Activated CD4-positive, alpha-beta T cell treated with anti-CD3 and anti-CD28 coated beads for 36 hours (primary cell): ENCODE measurements at regions not wholly inside any gene's neighbourhood (a gene's known extent, or its start where the extent isn't known, plus 50 kb on each side); places are given as distances from the start of the nearest gene placed in this dataset.
"Not testable (repeated sequence)": the region's sequence is repeated elsewhere in the genome, so short reads cannot be mapped to it uniquely, and the experiment has no call there.

ENCODE experiments used
- ATAC-seq: fragments of 200-7000 bp; cut with Tn5 transposase; one replicate; pipeline ENCODE4 v1.10.0; 2021; ENCODE audit warnings: mild to moderate bottlenecking, moderate library complexity
- CTCF ChIA-PET: fragments of 350-600 bp; sonication (Branson Sonifier 250); formaldehyde crosslinking; loops from one replicate; lab custom pipeline; 2021; ENCODE audit warnings: antibody characterized with exemption; lab: Charles Lee
- POLR2A ChIA-PET: fragments of 350-600 bp; sonication (Branson Sonifier 250); formaldehyde crosslinking; loops from one replicate; lab custom pipeline; 2021; ENCODE audit warnings: antibody characterized with exemption, inconsistent platforms; lab: Charles Lee
- DNase-seq: peaks from one replicate; pipeline ENCODE4 v3.0.0-alpha.2; 2020
- H3K27ac Mint-ChIP-seq: one replicate; pipeline ENCODE4 v1.8.0; 2021; ENCODE audit warnings: mixed read lengths
- H3K27me3 Mint-ChIP-seq: one replicate; pipeline ENCODE4 v1.8.0; 2021; ENCODE audit warnings: mixed read lengths
- H3K36me3 Mint-ChIP-seq: one replicate; pipeline ENCODE4 v1.8.0; 2021; ENCODE audit warnings: low read depth, mixed read lengths
- H3K4me1 Mint-ChIP-seq: one replicate; pipeline ENCODE4 v1.8.0; 2021; ENCODE audit warnings: mixed read lengths
- H3K4me3 Mint-ChIP-seq: one replicate; pipeline ENCODE4 v1.8.0; 2021; ENCODE audit warnings: mild to moderate bottlenecking, moderate library complexity, mixed read lengths
- H3K9me3 Mint-ChIP-seq: one replicate; pipeline ENCODE4 v1.8.0; 2021; ENCODE audit warnings: low read depth, mixed read lengths
- intact Hi-C, 2 experiments: fragments of 100-400 bp; cut with DNase I in 1 of 2; cut with micrococcal nuclease in 1 of 2; formaldehyde crosslinking; loops; one replicate each; pipeline versions ENCODE4 v1.14.2 to v1.15.1; 2022 to 2024; cut with DNase I, micrococcal nuclease

DNA sequence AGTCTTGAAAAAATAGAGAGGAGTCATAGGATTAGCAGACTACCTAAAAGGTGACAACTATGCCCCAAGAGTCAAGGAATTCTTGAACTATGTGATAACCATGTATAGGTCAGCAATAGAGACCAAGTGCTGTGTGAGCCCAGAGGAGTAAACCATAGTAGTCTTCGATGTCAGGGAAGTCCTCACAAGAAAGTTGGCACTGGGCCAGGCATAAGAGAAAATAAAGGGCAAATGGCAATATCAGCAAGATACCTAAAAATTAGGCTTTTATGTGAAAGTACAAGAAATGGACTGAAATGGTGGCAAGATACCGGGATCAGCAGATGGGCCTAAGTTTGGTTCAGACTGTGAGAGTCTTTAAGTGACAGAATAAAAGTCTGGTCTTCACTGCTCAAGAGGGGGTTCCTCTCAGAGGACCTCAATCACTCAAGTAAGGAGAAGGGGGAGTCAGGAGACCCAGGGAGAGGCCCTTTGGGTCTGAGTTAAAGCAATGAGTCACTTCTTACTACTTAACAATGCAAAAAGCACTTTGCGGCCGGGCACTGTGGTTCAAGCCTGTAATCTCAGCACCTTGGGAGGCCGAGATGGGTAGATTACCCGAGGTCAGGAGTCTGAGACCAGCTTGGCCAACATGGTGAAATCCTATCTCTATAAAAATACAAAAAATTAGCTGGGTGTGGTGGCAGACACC lies 95.0 kb downstream of the TEX35 start:
- no peaks in the 10 kb centered on the region for H3K9me3 Mint-ChIP-seq
- no peaks in the 10 kb centered on the region for H3K4me1 Mint-ChIP-seq
- no peaks in the 10 kb centered on the region for H3K27me3 Mint-ChIP-seq
- H3K4me3 Mint-ChIP-seq: no peak overlapping the region
- intact Hi-C loops: no loop called here
- no peaks in the 10 kb centered on the region for H3K36me3 Mint-ChIP-seq
- CTCF ChIA-PET: interaction anchor here (0.8 kb wide), 1 partner anchor 148 kb away, joined by 3 read pairs; no protein-coding TSS in a partner anchor
- no peak for ATAC-seq
- no peak for DNase-seq
- H3K27ac Mint-ChIP-seq: no peak overlapping the region
- POLR2A ChIA-PET: no interaction called here

DNA sequence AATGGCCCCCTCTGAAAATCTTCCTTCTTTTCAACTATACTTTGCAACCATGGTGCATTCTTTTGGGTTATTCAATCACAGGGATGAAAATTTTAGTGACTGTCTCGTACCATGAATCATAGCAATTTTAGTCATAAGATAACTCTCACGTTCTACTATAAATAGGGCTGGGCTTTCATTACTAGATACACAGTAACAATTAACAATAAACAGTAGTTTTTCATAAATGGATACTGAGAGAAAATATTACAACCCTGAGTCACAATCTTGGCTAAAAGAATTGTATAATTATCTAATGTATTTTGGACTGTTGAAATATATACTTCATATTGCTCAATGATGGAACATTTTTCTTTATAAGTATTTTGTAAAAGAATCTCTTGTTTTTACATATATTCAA lies 96.1 kb downstream of the TEX35 start:
- intact Hi-C loops: no loop called here
- ChIA-PET POLR2A (no interaction called here), CTCF (no interaction called here)
- no peak overlapping the region for H3K27ac Mint-ChIP-seq
- no peak for DNase-seq
- H3K9me3 Mint-ChIP-seq: no peaks in the 10 kb centered on the region
- H3K36me3 Mint-ChIP-seq: no peaks in the 10 kb centered on the region
- no peak for ATAC-seq
- H3K4me1 Mint-ChIP-seq: no peaks in the 10 kb centered on the region
- no peak overlapping the region for H3K4me3 Mint-ChIP-seq
- H3K27me3 Mint-ChIP-seq: no peaks in the 10 kb centered on the region

DNA sequence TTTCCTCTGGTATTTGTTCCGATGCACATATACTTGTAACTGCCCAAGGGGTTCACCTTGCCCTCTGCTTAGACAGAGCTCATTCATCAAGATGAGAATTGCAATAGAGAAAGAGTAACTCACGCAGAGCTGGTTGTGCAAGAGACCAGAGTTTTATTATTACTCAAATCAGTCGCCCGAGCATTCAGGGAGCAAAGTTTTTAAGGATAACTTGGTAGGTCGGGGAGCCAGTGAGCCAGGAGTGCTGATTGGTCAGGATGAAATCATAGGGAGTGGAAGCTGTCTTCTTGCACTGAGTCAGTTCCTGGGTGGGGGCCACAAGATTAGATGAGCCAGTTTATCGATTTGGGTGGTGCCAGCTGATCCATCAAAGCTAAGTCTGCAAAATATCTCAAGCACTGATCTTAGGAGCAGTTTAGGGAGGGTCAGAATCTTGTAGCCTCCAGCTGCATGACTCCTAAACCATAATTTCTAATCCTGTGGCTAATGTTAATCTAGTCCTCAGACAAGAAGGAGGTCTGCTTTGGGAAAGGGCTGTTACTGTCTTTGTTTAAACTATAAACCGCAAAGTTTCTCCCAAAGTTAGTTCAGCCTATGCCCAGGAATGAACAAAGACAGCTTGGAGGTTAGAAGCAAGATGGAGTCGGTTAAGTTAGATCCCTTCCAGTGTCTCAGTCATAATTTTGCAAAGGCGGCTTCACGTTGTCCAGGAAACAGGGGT lies 97.9 kb downstream of the TEX35 start:
- DNase-seq, H3K27me3 Mint-ChIP-seq, H3K36me3 Mint-ChIP-seq, H3K4me3 Mint-ChIP-seq, H3K27ac Mint-ChIP-seq, H3K9me3 Mint-ChIP-seq, H3K4me1 Mint-ChIP-seq, POLR2A ChIA-PET, intact Hi-C loops, ATAC-seq: not testable (repeated sequence)
- CTCF ChIA-PET: interaction anchor here (0.8 kb wide), 1 partner anchor 141 kb away, joined by 3 read pairs; no protein-coding TSS in a partner anchor

DNA sequence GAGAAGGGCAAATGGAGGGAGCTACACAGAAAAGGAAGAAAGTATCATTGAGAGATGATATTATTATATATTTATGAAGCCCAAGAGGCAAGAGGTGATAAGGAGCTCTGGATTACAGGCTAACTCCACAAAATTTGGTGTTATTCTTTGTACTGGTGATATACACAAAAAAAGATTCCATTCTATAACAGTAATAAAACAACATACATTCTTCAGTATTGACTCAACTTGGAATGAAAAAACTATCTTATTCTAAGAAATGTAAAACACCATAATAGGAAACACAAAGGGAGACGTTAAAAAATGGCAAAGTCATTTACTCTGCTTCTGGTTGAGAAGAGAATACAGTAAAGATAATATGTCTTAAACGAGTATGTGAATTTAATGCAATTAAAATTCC lies 99.4 kb downstream of the TEX35 start:
- Mint-ChIP-seq H3K4me3 (no peak overlapping the region), H3K27me3 (no peaks in the 10 kb centered on the region)
- CTCF ChIA-PET: interaction anchor here (0.6 kb wide), 1 partner anchor 9 kb away, joined by 3 read pairs; no protein-coding TSS in a partner anchor

DNA sequence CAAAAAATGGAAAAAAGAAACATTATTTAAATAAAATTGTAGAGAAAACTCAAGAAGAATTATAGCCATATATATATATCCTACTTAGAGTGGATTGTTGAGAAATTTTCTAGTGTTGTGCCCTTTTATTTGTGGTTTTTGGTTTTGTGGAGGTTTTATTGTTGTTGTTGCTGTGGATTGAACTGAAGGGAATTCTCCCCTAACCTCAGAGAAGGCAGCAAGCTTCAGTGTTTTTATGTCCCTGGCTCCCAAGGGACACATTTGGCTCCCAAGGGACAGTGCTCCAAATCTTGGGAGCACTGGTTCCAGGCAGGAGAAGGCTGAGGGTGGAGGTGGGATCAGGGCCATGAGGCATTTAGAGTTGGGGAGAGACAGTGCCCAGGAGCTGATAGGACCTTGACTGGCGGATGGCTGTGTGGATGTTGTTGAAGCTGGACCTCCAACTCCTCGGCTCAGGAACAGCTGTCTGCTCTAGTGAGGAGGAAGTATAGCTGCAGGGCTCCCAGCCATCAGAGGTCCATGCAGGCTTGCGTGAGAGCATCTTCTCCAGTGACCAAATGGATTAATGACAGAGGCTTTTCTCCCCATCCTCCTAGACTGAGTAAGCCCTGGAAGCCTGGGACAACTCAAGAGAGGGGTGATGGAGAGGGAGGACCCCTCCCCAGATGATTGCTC lies 100.5 kb downstream of the TEX35 start:
- intact Hi-C loops: no loop called here
- Mint-ChIP-seq H3K27me3 (no peaks in the 10 kb centered on the region), H3K36me3 (no peaks in the 10 kb centered on the region), H3K9me3 (no peaks in the 10 kb centered on the region), H3K27ac (no peak overlapping the region), H3K4me3 (no peak overlapping the region), H3K4me1 (no peaks in the 10 kb centered on the region)
- ChIA-PET POLR2A (no interaction called here), CTCF (no interaction called here)
- ATAC-seq (no peak), DNase-seq (no peak)

More for the DNA sequence above, 99.4 kb downstream of the TEX35 start:
- no peak for ATAC-seq
- Mint-ChIP-seq H3K36me3 (no peaks in the 10 kb centered on the region), H3K27ac (no peak overlapping the region), H3K4me1 (no peaks in the 10 kb centered on the region), H3K9me3 (no peaks in the 10 kb centered on the region)
- no peak for DNase-seq
- intact Hi-C loops: no loop called here
- POLR2A ChIA-PET: no interaction called here

DNA sequence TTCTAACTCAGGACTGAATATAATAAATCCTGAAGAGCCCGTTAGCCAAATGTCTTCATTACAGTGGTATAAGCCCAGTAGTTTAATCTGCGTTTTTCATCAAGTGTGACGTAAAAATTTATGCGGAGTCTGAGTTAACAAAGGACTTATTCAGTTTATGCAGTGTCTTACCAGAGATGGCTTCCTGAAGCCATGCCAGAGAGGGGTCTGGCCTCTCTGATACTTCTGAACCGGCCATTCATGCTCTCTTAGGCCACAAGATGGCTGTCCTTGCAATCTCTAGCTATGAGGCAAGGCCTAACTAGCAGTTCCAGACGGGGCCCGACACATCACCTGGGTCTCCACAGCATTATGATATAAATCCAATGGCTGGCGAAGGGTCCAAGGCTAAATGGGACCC lies 101.4 kb downstream of the TEX35 start:
- Mint-ChIP-seq H3K27me3 (no peaks in the 10 kb centered on the region), H3K27ac (no peak overlapping the region), H3K4me3 (no peak overlapping the region), H3K9me3 (no peaks in the 10 kb centered on the region), H3K36me3 (no peaks in the 10 kb centered on the region), H3K4me1 (no peaks in the 10 kb centered on the region)
- ATAC-seq (no peak), DNase-seq (no peak)
- POLR2A ChIA-PET: no interaction called here
- CTCF ChIA-PET: interaction anchor here (0.6 to 0.9 kb wide), 2 partner anchors 71 to 72 kb away, joined by 3 to 4 read pairs; no protein-coding TSS in a partner anchor
- intact Hi-C loops: no loop called here

DNA sequence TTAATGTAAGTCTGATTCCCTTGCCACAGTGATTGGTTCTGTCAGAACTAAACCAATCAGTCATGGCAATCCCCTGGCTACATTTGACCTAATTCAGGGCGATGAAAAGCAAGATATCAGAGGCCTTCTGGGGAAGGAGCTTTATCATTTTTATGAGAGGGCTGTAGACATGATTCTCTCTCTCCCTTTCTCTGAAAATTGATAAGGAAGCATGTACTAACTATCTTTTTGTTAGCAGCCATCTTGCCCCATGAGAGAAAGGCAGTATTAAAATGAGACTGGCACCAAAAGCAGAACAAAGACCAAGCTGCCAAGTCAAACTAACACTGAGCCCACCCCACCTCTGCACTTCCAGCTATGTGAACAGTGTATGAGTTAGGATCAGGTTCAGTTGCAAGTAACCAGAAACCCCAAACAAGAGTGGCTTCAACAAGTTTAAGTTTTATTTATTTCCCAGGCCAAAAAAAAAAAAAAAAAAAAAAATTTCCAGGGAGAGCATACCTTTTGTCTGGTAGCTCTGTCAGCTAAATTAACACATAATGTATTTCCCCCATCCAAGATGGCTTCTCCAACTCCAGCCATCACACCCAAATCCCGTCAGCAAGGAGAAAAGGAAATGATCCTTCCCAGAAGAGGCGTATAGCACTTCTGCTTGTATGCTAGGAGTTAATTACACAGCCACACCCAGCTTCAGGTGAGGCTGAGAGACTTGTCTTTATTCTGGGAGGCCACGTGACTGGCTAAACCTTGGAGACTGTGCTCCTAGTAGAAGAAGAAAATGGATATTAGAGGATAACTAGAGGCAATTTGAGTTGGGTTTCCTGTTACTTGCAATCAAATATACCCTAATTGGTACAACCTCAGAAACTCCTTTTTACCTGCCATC lies 105.8 kb upstream of the RALGPS2 start:
- POLR2A ChIA-PET: no interaction called here
- Mint-ChIP-seq H3K27ac (no peak overlapping the region), H3K9me3 (no peaks in the 10 kb centered on the region), H3K36me3 (no peaks in the 10 kb centered on the region), H3K4me3 (no peak overlapping the region), H3K4me1 (no peaks in the 10 kb centered on the region), H3K27me3 (no peaks in the 10 kb centered on the region)
- DNase-seq: no peak
- CTCF ChIA-PET: no interaction called here
- no peak for ATAC-seq
- intact Hi-C loops: no loop called here

DNA sequence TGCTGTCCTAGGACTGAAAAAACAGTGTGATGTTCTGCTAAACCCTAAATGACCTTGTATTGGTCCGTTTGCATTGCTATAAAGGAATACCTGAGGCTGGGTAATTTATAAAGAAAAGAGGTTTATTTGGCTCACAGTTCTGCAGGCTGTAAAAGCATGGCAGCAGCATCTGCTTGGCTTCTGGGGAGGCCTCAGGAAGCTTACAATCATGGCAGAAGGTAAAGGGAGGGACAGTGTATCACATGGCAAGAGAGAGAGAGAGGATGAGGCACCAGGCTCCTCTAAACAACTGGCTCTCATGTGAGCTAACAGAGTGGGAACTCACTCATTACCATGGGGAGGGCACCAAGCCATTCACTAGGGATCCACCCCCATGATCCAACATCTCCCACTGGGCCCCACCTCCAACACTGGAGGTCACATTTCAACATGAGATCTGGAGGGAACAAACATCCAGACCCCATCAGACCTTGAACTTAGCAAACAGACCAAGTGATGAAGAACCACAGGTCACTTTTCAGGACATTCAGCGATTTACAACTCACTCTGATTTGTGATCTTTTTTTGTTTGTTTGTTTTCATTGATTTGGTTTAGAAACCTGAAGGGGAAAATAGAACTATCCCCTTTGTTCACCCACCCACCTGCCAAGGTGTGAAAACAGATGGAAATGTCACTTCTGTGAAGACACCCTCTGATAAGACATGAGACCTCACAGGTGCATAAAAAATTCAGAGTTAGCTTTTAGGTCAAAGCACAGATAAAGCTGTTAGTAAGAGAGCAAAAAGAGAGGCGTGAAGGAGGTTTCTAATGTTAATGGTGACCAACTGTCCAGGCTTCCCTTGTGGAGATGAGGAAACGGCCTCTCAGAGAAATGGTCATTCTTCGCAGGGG lies 104.2 kb upstream of the RALGPS2 start:
- H3K36me3 Mint-ChIP-seq: no peaks in the 10 kb centered on the region
- ChIA-PET CTCF (no interaction called here), POLR2A (no interaction called here)
- H3K27me3 Mint-ChIP-seq: no peaks in the 10 kb centered on the region
- H3K9me3 Mint-ChIP-seq: no peaks in the 10 kb centered on the region
- ATAC-seq (no peak), DNase-seq (no peak)
- no peak overlapping the region for H3K4me3 Mint-ChIP-seq
- intact Hi-C loops: no loop called here
- H3K4me1 Mint-ChIP-seq: no peaks in the 10 kb centered on the region
- H3K27ac Mint-ChIP-seq: no peak overlapping the region

DNA sequence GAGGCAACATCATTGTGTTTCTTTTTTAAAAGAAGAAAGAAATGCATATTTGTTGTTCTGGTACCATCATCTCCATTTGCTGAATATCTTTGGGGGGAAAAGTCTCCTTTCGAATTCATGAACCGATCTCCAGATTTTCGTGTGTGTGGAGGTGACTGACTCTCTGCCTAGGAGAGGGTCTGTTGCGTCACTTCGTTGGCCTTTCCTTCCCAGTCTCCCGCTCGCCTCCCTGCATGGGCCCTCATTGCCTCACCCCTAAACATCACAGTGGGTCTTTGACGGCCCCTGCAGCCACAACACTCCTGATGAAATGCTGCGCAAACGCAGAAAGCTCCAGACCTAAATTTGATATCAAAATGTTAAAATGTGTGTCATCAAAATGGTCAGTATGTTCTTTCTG lies 103.2 kb upstream of the RALGPS2 start:
- Mint-ChIP-seq H3K36me3 (no peaks in the 10 kb centered on the region), H3K27ac (no peak overlapping the region), H3K4me1 (no peaks in the 10 kb centered on the region), H3K27me3 (peaks cover 3% of the 10 kb centered on the region), H3K4me3 (no peak overlapping the region), H3K9me3 (no peaks in the 10 kb centered on the region)
- intact Hi-C loops: no loop called here
- no peak for ATAC-seq
- POLR2A ChIA-PET: no interaction called here
- DNase-seq: no peak
- CTCF ChIA-PET: no interaction called here

DNA sequence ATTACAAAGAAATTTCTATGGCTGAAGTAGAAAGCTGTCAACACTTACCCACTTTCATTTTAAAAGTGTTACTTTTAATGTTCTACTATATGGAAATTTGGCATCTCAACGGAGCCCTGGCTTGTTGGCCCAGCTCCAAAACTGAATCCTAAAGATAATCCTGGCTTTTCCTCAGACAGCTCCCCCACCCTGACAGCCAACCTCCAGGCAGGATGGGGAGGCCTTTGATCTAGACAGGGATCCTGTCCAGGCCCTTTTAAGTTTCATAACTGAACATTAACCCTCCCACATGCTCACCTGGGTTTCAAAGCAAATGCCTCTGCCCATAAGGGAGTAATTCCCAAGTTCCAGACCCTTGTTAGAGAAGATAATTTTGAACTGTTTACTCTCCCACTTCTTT lies 99.3 kb upstream of the RALGPS2 start:
- ATAC-seq: no peak
- CTCF ChIA-PET: interaction anchor here (0.7 kb wide), 1 partner anchor 85 kb away, joined by 3 read pairs; no protein-coding TSS in a partner anchor
- Mint-ChIP-seq H3K36me3 (no peaks in the 10 kb centered on the region), H3K27me3 (peaks cover 3% of the 10 kb centered on the region), H3K4me1 (no peaks in the 10 kb centered on the region), H3K9me3 (no peaks in the 10 kb centered on the region), H3K4me3 (no peak overlapping the region), H3K27ac (no peak overlapping the region)
- intact Hi-C loops: no loop called here
- POLR2A ChIA-PET: no interaction called here
- DNase-seq: no peak
